Dendritic cell treated with granulocyte-macrophage colony-stimulating factor and Interleukin-4, amounts not matched to agents 40 ng/mL and 50 ng/mL, for 4 days (primary cell): ENCODE measurements at regions not wholly inside any gene's neighbourhood (a gene's known extent, or its start where the extent isn't known, plus 50 kb on each side); places are given as distances from the start of the nearest gene placed in this dataset.

ENCODE experiments used
- H3K27ac Mint-ChIP-seq: one replicate; pipeline ENCODE4 v1.8.0; 2022; ENCODE audit warnings: mild to moderate bottlenecking, mixed read lengths
- H3K27me3 Mint-ChIP-seq: one replicate; pipeline ENCODE4 v1.8.0; 2022; ENCODE audit warnings: mild to moderate bottlenecking, mixed read lengths
- H3K36me3 Mint-ChIP-seq: one replicate; pipeline ENCODE4 v1.8.0; 2022; ENCODE audit warnings: low read depth, mixed read lengths
- H3K4me1 Mint-ChIP-seq: one replicate; pipeline ENCODE4 v1.8.0; 2022; ENCODE audit warnings: low read depth, mixed read lengths
- H3K4me3 Mint-ChIP-seq: one replicate; pipeline ENCODE4 v1.8.0; 2022; ENCODE audit warnings: mild to moderate bottlenecking, moderate library complexity, mixed read lengths
- H3K9me3 Mint-ChIP-seq: one replicate; pipeline ENCODE4 v1.8.0; 2022; ENCODE audit warnings: mixed read lengths
- intact Hi-C: fragments of 100-400 bp; cut with micrococcal nuclease; formaldehyde crosslinking; loops from one replicate; pipeline ENCODE4 v1.15.0; 2022

GRCh38 chr20:60086821-60087562 is 128.8 kb downstream of the CDH26 start:
- Mint-ChIP-seq H3K4me3 (peak overlapping the region; percentile 65), H3K4me1 (peaks cover 23% of the 10 kb centered on the region), H3K27me3 (peaks cover 31% of the 10 kb centered on the region), H3K36me3 (no peaks in the 10 kb centered on the region), H3K9me3 (peaks cover 5% of the 10 kb centered on the region), H3K27ac (no peak overlapping the region)
- intact Hi-C loops: no loop called here

GRCh38 chr20:60087563-60088105 is 129.4 kb downstream of the CDH26 start:
- peak overlapping the region; percentile 65 for H3K4me3 Mint-ChIP-seq
- H3K4me1 Mint-ChIP-seq: peaks cover 21% of the 10 kb centered on the region
- peak overlapping the region; percentile 28 for H3K27ac Mint-ChIP-seq
- H3K9me3 Mint-ChIP-seq: peaks cover 11% of the 10 kb centered on the region
- H3K27me3 Mint-ChIP-seq: peaks cover 31% of the 10 kb centered on the region
- intact Hi-C loops: no loop called here
- no peaks in the 10 kb centered on the region for H3K36me3 Mint-ChIP-seq

- H3K27me3 Mint-ChIP-seq: peaks cover 31% of the 10 kb centered on the region
- peaks cover 21% of the 10 kb centered on the region for H3K4me1 Mint-ChIP-seq
- H3K4me3 Mint-ChIP-seq: no peak overlapping the region
- H3K27ac Mint-ChIP-seq: no peak overlapping the region
- peaks cover 17% of the 10 kb centered on the region for H3K9me3 Mint-ChIP-seq
- H3K36me3 Mint-ChIP-seq: peaks cover 4% of the 10 kb centered on the region
- intact Hi-C loops: no loop called here
Observed at GRCh38 chr20:60088236-60088635, 130.0 kb downstream of the CDH26 start.

- Mint-ChIP-seq H3K9me3 (peaks cover 26% of the 10 kb centered on the region), H3K36me3 (peaks cover 6% of the 10 kb centered on the region), H3K4me1 (peaks cover 19% of the 10 kb centered on the region), H3K27ac (no peak overlapping the region), H3K4me3 (no peak overlapping the region), H3K27me3 (peaks cover 28% of the 10 kb centered on the region)
- intact Hi-C loops: no loop called here
Observed at GRCh38 chr20:60090631-60091030, 132.4 kb downstream of the CDH26 start.

GRCh38 chr20:60091305-60091704 is 133.1 kb downstream of the CDH26 start:
- peaks cover 19% of the 10 kb centered on the region for H3K4me1 Mint-ChIP-seq
- no peak overlapping the region for H3K4me3 Mint-ChIP-seq
- intact Hi-C loops: no loop called here
- H3K9me3 Mint-ChIP-seq: peaks cover 26% of the 10 kb centered on the region
- no peak overlapping the region for H3K27ac Mint-ChIP-seq
- H3K27me3 Mint-ChIP-seq: peaks cover 21% of the 10 kb centered on the region
- peaks cover 6% of the 10 kb centered on the region for H3K36me3 Mint-ChIP-seq

- Mint-ChIP-seq H3K4me3 (no peak overlapping the region), H3K36me3 (peaks cover 6% of the 10 kb centered on the region), H3K27me3 (peaks cover 16% of the 10 kb centered on the region), H3K4me1 (peaks cover 19% of the 10 kb centered on the region), H3K27ac (no peak overlapping the region), H3K9me3 (peaks cover 26% of the 10 kb centered on the region)
- intact Hi-C loops: no loop called here
Observed at GRCh38 chr20:60091861-60092260, 133.6 kb downstream of the CDH26 start.

GRCh38 chr20:60092729-60093128 is 134.5 kb downstream of the CDH26 start:
- peaks cover 26% of the 10 kb centered on the region for H3K9me3 Mint-ChIP-seq
- peaks cover 10% of the 10 kb centered on the region for H3K27me3 Mint-ChIP-seq
- H3K27ac Mint-ChIP-seq: no peak overlapping the region
- H3K4me1 Mint-ChIP-seq: peaks cover 21% of the 10 kb centered on the region
- peaks cover 6% of the 10 kb centered on the region for H3K36me3 Mint-ChIP-seq
- no peak overlapping the region for H3K4me3 Mint-ChIP-seq
- intact Hi-C loops: no loop called here

GRCh38 chr20:60095456-60095855 is 137.2 kb downstream of the CDH26 start:
- Mint-ChIP-seq H3K9me3 (peaks cover 26% of the 10 kb centered on the region), H3K36me3 (peaks cover 6% of the 10 kb centered on the region), H3K4me1 (peaks cover 26% of the 10 kb centered on the region), H3K4me3 (no peak overlapping the region), H3K27ac (no peak overlapping the region), H3K27me3 (no peaks in the 10 kb centered on the region)
- intact Hi-C loops: no loop called here

- Mint-ChIP-seq H3K36me3 (peaks cover 6% of the 10 kb centered on the region), H3K4me3 (no peak overlapping the region), H3K27me3 (no peaks in the 10 kb centered on the region), H3K9me3 (peaks cover 26% of the 10 kb centered on the region), H3K4me1 (peaks cover 29% of the 10 kb centered on the region), H3K27ac (no peak overlapping the region)
- intact Hi-C loops: no loop called here
Observed at GRCh38 chr20:60096166-60096565, 137.9 kb downstream of the CDH26 start.

- no peaks in the 10 kb centered on the region for H3K27me3 Mint-ChIP-seq
- H3K4me1 Mint-ChIP-seq: peaks cover 40% of the 10 kb centered on the region
- H3K9me3 Mint-ChIP-seq: peaks cover 18% of the 10 kb centered on the region
- H3K27ac Mint-ChIP-seq: no peak overlapping the region
- no peak overlapping the region for H3K4me3 Mint-ChIP-seq
- peaks cover 6% of the 10 kb centered on the region for H3K36me3 Mint-ChIP-seq
- intact Hi-C loops: no loop called here
Observed at GRCh38 chr20:60097285-60097684, 139.1 kb downstream of the CDH26 start.

GRCh38 chr20:60100780-60101179 is 142.6 kb downstream of the CDH26 start:
- Mint-ChIP-seq H3K27ac (no peak overlapping the region), H3K4me3 (no peak overlapping the region)
- intact Hi-C loops: no loop called here

GRCh38 chr20:60101201-60101890 is 143.1 kb downstream of the CDH26 start:
- Mint-ChIP-seq H3K4me1 (peaks cover 59% of the 10 kb centered on the region), H3K36me3 (no peaks in the 10 kb centered on the region), H3K9me3 (no peaks in the 10 kb centered on the region), H3K4me3 (no peak overlapping the region), H3K27me3 (peaks cover 2% of the 10 kb centered on the region), H3K27ac (no peak overlapping the region)
- intact Hi-C loops: no loop called here

More at GRCh38 chr20:60100780-60101179, 142.6 kb downstream of the CDH26 start:
- H3K9me3 Mint-ChIP-seq: no peaks in the 10 kb centered on the region
- peaks cover 54% of the 10 kb centered on the region for H3K4me1 Mint-ChIP-seq
- H3K27me3 Mint-ChIP-seq: peaks cover 2% of the 10 kb centered on the region
- no peaks in the 10 kb centered on the region for H3K36me3 Mint-ChIP-seq

GRCh38 chr20:60101891-60102281 is 143.7 kb downstream of the CDH26 start:
- H3K36me3 Mint-ChIP-seq: no peaks in the 10 kb centered on the region
- intact Hi-C loops: no loop called here

GRCh38 chr20:60102665-60103210 is 144.5 kb downstream of the CDH26 start:
- H3K9me3 Mint-ChIP-seq: no peaks in the 10 kb centered on the region
- H3K27me3 Mint-ChIP-seq: peaks cover 2% of the 10 kb centered on the region
- H3K4me3 Mint-ChIP-seq: no peak overlapping the region
- intact Hi-C loops: no loop called here
- no peak overlapping the region for H3K27ac Mint-ChIP-seq
- peaks cover 60% of the 10 kb centered on the region for H3K4me1 Mint-ChIP-seq
- no peaks in the 10 kb centered on the region for H3K36me3 Mint-ChIP-seq

More at GRCh38 chr20:60101891-60102281, 143.7 kb downstream of the CDH26 start:
- Mint-ChIP-seq H3K9me3 (no peaks in the 10 kb centered on the region), H3K27ac (no peak overlapping the region), H3K27me3 (peaks cover 2% of the 10 kb centered on the region), H3K4me1 (peaks cover 59% of the 10 kb centered on the region), H3K4me3 (no peak overlapping the region)
